NCI-H2107 (cell line): ENCODE measurements at regions not wholly inside any gene's neighbourhood (a gene's known extent, or its start where the extent isn't known, plus 50 kb on each side); places are given as distances from the start of the nearest gene placed in this dataset.
"Not testable (repeated sequence)": the region's sequence is repeated elsewhere in the genome, so short reads cannot be mapped to it uniquely, and the experiment has no call there.

Experiments
- DNase-seq: peaks from one replicate; lab custom pipeline; 2025; lab: John Stamatoyannopoulos, UW

DNA sequence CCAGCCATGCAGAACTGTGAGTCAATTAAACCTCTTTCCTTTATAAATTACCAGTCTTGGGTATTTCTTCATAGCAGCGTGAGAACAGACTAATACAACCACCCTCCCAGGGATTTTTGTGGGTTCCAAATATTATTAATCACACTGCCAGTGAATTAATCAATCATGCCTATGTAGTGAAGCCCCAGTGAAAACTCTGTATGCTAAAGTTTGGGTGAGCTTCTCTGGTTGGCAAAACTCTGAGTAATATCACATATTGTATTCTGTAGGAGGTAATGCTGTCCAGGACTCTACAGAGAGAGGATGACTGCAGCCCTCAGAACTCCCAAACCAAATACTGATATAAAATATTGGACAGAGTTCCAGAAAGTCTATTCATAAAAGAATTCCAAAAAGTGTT is 216.9 kb downstream of the RPAP3 start:
- DNase-seq = no peak

DNA sequence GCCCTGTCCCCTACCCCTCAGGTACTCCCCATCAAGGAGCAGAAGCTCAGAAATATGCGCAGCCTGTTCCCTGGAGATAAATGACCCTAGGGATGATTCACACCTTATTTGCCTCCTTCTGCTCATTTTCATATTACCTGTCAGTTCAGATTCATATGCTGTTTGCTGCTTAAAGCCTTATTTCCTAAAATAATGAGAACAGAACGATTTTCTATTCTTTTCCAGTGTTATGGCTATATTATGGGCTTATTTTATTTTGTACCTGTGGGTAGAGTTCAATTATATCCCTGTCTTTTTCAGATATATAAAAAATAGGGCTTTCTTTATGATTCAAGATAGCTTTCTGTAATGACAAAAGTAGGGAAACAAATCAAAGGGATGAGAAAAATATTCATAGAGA is 224.8 kb downstream of the RPAP3 start:
- no peak for DNase-seq

DNA sequence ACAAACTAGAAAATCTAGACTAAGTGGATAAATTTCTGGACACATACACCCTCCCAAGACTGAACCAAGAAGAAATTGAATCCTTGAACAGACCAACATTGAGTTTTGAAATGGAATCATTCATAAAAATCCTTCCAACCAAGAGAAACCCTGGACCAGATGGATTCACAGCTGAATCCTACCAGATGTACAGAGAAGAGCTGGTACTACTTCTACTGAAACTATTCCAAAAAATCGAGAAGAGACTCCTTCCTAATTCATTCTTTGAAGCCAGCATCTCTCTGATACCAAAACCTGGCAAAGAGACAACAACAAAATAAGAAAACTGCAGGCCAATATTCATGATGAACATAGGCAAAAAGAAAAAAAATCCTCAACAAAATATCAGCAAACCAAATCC is 227.4 kb downstream of the RPAP3 start:
- no peak for DNase-seq

DNA sequence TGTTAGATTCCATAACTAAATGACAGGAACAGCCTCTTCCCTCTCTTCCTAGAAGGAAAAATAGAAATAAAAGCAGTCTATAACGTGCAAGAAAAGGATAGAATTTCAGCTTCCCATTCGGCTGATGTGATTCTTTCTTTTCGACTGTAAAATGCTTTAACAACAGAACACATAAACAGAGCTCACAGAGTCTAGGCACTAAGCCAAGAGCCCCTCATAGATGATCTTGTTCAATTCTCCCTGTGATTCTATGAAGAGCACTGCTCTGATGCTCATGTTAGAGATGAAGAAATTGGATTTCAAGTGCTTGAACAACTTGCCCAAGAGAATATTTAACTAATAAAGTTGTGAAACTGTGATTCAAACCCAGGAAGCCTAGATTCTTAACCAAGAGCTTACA is 232.7 kb downstream of the RPAP3 start:
- no peak for DNase-seq

DNA sequence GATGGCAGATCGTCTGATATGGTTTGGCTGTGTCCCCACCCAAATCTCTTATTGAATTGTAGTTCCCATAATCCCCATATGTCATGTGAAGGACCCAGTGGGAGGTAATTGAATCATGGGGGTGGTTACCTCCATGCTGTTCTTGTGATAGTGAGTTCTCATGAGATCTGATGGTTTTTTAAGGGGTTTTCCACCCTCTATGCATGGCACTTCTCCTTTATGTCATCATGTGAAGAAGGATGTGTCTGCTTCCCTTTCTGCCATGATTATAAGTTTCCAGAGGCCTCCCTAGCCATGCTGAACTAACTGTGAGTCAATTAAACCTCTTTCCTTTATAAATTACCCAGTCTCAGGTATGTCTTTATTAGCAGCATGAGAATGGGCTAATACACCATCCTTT is 235.5 kb downstream of the RPAP3 start:
- not testable (repeated sequence) for DNase-seq

DNA sequence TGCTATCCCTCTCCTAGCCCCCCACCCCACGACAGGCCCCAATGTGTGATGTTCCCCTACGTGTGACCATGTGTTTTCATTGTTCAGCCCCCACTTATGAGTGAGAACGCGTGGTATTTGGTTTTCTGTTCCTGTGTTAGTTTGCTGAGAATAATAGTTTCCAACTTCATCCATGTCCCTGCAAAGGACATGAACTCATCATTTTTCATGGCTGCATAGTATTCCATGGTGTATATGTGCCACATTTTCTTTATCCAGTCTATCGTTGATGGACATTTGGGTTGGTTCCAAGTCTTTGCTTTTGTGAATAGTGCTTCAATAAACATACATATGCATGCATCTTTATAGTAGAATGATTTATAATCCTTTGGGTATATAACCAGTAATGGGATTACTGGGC is 241.9 kb downstream of the RPAP3 start:
- not testable (repeated sequence) for DNase-seq

DNA sequence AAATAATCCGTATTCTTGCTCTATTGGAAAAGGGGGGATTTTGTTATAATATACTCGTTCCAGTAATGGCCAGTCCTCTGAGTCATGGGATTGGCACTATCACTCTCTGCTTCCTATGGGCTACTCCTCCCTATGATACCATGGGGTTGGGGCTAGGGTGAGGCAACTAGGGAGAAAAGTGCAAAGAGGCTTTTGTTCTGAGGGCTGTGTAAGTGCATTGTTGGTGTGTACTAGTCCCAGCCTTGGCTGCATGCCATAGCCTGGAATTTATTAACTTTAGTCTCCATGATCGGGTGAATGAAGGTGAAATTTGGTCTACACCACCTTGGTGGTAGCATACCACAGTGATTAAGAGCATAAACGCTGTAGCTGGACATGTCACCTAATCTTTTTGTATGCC is 247.6 kb downstream of the RPAP3 start:
- no peak for DNase-seq

DNA sequence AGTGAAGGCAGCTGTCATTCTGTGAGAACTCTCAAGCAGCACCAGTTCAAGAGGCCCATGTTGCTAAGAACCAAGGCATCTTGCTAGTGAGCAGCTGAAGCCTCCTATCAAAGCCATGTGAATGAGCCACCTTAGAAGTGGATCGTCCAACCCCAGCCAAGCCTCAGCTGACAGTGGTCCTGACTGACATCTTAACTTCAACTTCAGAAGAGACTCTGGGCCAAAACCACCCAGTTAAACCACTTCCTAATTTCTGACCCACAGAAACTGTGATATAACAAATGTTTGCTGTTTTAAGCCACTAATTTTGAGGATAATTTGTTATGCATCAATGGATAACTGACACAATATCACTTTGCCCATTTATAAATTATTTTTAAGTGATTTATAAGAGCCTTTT is 256.0 kb downstream of the RPAP3 start:
- no peak for DNase-seq

DNA sequence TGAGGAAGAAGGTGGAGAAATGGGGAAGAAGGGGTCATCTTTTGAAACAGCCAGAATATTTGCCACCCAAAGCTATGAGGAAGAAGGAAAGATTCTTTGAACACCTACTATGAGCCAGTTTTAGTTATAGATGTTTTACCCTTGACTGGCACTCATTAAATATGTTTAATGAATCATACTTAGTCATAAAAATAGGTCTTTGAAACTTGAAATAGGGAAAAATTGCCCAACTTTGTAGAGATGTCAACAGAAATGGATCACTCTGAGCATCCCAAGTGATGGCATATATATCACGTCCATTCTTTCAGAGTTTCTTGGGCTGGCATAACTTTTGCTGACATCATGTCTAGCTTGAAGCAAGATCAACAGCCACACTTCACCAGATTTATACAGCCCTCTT is 263.5 kb downstream of the RPAP3 start:
- DNase-seq = no peak

DNA sequence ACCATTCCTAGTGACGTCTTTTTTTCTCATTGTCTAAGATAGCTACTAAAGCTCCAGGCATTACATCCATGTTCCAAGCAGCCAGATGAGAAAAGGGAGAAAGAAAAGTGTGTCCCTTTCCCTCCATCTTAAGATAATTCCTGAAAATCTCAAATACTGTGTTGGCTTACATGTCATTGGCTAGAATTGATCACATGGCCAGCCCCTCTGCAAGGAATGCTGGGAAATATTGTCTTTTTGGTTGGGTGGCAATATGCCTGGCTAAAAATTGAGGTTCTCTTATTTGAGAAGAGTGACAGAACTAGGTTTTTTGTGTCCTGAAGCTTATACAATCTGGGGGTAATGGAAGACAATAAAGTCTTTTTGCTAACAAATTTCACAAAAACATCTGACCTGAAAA is 264.3 kb downstream of the RPAP3 start:
- no peak for DNase-seq

DNA sequence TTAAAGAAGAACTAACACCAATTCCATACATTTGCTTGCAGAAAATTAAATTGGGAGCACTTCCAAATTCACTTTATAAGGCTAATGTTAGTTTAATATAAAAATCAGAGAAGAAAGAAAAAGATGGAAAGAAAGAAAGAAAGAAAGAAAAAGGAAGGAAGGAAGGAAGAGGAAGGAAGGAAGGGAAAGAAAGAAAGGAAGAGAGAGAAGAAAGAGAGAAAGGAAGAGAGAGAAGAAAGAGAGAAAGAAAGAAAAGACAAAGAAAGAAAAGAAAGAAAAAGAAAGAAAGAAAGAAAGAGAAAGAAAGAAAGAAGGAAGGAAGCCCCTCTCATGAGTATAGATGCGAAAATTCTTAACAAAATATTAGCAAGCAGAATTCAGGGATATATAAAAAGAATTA is 267.7 kb downstream of the RPAP3 start:
- no peak for DNase-seq

DNA sequence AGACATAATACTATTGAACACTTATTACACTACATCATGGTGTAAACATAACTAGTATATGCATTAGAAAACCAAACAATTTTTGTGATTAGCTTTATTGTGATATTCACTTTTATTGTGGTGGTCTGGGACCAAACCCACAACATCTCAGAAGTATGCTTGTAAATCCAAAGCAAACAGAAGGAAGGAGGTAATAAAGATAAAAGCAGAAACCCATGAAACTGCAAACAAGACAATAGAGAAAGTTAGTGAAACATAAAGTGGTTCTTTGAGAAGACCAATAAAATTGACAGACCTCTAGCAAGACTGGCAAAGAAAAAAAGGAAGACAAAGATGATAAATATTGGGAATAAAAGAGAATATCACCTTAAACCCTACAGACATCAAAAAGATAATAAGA is 268.3 kb downstream of the RPAP3 start:
- no peak for DNase-seq

DNA sequence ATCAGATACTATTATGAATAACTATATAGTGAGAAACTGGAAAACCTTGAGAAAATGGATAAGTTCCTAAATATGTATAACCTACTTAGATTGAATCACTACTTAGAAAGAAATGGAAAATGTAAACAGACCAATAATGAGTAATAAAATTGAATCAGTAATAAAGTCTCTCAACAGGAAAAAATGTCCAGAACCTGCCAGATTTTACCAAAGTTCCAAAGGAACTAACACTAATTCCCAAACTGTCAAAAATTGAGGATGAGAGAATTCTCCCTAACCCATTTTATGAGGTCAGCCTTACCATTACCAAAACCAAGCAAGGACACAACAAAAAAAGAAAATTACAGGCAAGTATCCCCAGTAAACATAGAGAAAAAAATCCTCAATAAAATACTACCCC is 272.0 kb downstream of the RPAP3 start:
- no peak for DNase-seq

DNA sequence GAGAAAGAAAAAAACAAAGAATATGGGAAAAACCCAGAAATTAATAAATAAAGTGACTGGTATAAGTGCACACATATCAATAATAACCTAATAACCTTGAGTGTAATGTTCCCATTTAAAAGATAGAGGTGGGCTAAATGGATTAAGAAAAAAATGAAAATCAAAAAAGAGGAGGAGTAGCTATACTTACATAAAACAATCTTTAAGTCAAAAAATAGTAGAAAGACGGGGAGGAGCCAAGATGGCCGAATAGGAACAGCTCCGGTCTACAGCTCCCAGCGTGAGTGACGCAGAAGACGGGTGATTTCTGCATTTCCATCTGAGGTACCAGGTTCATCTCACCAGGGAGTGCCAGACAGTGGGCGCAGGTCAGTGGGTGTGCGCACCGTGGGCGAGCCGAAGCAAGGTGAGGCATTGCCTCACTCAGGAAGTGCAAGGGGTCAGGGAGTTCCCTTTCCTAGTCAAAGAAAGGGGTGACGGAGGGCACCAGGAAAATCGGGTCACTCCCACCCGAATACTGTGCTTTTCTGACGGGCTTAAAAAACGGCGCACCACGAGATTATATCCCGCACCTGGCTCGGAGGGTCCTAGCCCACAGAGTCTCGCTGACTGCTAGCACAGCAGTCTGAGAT is 279.0 kb downstream of the RPAP3 start:
- not testable (repeated sequence) for DNase-seq

DNA sequence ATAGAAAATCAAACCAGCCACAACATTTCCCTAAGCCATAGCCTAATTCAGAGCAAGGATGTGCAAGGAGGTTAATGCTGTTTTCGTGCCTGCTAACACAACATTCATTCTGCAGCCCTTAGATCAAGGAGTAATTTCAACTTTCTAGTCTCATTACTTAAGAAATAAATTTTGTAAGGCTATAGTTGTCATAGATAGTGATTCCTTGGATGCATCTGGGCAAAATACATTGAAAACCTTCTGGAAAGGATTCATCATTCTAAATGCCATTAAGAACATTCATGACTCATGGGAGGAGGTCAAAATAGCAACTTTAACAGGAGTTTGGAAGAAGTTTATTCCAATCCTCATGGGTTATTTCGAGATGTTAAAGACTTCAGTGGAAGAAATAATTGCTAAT is 283.2 kb downstream of the RPAP3 start:
- no peak for DNase-seq

DNA sequence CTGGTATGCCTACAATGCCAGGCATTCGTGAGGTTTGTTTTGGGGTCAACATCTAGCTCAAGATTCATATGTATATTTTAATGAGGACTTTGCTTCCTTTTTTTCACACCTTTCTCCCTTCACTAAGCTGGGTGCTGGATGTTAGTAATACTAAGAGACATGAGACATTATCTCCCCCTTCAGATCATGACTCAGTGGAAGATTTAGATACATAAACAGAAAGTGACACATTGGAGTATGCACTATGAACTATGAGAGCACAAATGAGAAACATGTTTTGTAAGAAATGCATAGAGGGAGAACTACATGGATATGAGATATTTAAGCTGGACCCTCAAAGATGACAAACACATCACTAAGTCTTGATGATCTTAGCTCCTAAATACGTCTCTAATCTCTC is 286.3 kb downstream of the RPAP3 start:
- DNase-seq = no peak

DNA sequence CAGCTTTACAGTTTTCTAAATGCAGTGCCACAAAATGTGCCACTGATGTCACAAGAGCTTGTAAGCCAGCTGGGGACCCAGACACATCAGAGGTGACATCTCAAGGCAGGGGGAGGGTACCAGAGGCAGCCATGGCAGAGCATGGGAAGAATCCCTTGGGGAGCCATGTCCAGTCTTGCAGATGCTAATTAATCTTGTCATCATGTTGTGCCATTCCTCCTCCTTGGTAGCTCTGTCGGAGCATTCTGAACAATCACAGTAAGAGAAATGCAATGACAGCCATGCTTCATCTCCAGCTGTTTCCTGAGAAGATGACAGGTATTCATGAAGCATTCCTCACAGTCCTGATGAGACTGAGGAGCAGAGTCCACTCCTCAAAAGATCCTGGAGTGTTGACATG is 287.9 kb downstream of the RPAP3 start:
- DNase-seq = no peak

DNA sequence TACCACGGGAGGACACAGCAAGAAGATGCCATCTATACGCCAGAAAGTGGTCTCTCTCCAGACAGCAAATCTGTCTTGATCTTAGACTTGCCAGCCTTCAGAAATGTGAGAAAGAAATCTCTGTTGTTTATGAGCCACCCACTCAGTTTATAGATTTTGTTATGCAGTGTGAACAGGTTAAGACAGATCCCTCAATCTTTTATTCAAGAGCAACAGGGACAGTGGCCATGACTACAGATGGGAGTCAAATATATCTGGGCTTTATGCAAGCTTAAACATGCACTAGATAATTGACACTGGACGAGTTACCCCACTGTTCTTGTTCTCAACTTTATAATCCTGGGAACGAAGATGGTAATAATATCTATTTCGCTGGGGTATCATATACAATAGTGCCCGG is 288.7 kb downstream of the RPAP3 start:
- no peak for DNase-seq

DNA sequence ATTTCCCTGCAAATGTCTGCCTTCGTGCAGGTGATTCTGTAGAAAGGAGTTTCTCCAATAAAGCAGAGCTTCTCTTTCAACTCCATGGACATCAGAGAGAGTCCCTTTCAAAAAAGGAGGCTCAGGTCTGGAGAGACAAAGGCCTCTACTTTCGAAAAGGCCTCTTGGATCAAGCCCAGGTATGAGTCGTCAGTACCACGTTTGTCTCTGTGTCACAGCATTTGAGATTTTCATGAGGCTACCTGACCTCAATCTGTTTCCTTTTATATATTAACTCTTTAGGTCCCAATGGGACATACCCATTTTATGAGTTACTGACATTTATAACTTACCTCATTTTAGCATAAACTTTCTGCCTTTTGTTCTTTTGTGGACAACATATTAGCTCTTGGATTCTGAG is 290.8 kb downstream of the RPAP3 start:
- no peak for DNase-seq

DNA sequence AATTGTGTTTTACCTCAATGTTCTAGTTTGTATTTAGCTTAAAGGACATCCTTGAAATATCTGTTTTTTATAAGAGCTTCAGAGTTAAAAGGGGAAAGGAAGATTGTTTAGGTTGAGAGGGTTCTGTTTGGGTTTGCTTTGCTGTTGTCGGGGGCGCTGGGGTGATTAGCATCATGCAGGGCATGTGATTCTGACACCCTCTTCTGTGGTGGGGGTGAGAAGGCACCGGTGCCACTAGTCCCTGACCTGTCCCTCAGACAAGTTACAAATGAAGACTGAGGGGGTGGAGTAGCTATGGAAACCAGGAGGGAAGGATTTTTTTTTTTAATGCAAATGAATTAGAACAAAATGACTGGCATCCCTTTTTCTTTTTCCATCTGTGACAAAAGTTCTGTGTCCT is 291.3 kb downstream of the RPAP3 start:
- DNase-seq = no peak

DNA sequence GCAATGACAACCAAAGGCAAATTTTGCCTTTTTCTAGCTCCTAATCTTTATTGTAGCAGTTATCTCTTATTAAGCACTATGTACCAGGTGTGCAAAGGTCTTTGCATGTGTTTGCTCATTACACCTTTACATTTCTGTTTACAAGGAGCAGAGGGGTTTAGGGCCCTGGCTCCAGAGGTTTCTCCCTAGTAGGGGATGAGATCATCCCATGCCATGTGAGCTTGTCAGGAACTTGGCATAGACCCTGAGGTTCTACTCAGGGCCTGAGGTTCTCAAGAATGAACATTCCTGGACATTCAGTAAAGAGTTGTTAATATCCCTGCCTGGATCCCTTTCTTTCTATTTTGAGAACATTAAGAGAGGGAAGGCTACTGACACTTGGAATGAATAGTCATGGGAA is 292.0 kb downstream of the RPAP3 start:
- no peak for DNase-seq

DNA sequence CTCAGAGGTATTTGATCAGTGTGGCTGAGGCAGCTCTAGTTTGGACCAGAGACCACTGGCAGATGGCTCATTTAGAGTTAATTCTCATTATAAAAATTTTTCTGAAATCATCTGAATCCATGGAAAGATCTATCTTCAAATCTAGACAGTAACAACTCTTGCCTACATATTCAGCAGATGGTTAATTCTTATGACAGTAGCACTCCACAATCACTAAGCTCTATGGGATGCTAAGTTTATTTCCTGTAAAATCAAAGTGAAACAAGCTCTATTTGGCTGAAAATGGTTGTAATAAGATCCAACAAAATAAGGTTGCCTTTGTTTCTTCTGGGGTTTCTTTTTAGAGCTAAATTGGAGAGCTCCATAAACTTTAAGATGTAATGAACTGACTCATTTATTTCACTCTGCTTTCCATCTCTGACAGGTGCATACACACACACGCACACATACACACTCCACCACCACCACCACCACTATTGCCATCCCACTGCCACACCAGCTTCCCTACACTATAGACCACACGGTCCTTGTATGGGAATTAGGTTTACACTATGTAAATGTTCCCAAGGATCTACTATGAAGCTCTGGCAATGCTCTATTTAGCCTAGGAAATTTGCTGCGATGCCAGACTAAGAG is 293.1 kb downstream of the RPAP3 start:
- DNase-seq = no peak

DNA sequence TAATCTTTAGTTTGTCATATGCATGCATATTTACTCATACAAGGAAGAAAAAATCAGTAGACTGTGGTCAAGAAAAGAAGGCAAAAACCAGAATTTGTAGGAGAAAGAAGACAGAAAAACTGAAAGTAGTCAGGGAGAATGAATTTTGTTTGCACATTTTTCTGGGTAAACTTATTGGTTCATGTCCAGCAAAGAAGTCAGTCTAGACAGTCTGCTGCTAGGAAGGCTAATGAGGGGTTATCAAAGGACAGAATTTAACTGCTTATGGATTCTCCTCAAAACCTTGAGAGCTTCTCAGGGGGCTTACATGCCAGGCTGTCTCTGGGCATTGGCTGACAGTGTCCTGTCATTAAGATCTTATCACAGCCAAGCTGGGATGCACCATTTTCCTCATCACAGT is 293.9 kb downstream of the RPAP3 start:
- DNase-seq = no peak

DNA sequence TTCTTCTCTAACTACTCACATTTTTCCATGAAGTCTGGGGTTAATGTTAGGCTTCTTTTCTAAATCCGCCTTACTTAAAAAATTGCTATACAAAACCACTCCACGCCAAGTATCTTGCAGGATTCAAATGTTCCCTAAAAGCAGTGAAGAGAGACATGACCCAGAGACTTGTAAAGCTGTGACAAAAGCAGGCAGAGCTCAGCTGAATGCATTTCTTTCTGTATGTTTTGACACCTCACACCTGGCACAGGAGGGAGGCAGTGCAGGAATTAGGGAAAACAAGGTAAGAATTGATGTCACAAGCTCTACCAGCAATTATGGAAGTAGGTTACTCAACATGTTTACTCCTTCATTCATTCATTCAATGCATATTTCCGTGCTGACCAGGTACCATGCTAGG is 295.0 kb downstream of the RPAP3 start:
- no peak for DNase-seq
